AG09309 (cell line): ENCODE measurements at regions not wholly inside any gene's neighbourhood (a gene's known extent, or its start where the extent isn't known, plus 50 kb on each side); places are given as distances from the start of the nearest gene placed in this dataset.

Experiments used
- DNase-seq: peaks from one replicate; pipeline ENCODE4 v3.0.0-alpha.2; 2010; ENCODE audit warnings: low read depth
- H3K4me3 ChIP-seq: 2 replicates; pipeline ENCODE4 v1.5.1; 2011; ENCODE audit warnings: mild to moderate bottlenecking, low read depth, low read length, moderate library complexity; ENCODE audit not compliant: control insufficient read depth
- TF ChIP-seq, protein P1 (sequence below): IDR thresholded peaks from 2 replicates; pipeline ENCODE4 v1.5.1; 2011; ENCODE audit warnings: mild to moderate bottlenecking, low read depth, low read length, inconsistent platforms; ENCODE audit not compliant: insufficient read depth, control insufficient read depth; ENCODE audit errors: missing control alignments

DNA sequence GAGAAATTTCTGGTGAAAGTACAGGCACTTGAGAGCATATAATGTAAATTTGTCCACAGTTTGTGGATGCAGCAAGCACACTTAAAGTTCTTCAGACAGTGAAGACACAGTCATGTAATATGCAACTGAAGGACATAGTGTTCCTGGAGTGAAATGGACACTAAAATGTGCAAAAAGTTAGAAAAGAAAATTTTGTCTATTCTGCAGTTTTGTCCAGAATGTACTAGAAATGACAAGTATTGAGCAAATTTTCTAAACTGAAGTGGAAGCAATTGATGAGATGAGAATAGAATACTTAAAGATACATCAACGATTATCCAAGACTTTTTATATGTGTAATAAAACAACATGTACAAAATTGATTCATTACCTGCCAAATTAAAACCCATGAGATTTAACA is 647.0 kb upstream of the IMPG1 start:
- DNase-seq = no peak
- TF ChIP-seq, protein P1, sequence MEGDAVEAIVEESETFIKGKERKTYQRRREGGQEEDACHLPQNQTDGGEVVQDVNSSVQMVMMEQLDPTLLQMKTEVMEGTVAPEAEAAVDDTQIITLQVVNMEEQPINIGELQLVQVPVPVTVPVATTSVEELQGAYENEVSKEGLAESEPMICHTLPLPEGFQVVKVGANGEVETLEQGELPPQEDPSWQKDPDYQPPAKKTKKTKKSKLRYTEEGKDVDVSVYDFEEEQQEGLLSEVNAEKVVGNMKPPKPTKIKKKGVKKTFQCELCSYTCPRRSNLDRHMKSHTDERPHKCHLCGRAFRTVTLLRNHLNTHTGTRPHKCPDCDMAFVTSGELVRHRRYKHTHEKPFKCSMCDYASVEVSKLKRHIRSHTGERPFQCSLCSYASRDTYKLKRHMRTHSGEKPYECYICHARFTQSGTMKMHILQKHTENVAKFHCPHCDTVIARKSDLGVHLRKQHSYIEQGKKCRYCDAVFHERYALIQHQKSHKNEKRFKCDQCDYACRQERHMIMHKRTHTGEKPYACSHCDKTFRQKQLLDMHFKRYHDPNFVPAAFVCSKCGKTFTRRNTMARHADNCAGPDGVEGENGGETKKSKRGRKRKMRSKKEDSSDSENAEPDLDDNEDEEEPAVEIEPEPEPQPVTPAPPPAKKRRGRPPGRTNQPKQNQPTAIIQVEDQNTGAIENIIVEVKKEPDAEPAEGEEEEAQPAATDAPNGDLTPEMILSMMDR = no peak
- H3K4me3 ChIP-seq = no peak overlapping the region

DNA sequence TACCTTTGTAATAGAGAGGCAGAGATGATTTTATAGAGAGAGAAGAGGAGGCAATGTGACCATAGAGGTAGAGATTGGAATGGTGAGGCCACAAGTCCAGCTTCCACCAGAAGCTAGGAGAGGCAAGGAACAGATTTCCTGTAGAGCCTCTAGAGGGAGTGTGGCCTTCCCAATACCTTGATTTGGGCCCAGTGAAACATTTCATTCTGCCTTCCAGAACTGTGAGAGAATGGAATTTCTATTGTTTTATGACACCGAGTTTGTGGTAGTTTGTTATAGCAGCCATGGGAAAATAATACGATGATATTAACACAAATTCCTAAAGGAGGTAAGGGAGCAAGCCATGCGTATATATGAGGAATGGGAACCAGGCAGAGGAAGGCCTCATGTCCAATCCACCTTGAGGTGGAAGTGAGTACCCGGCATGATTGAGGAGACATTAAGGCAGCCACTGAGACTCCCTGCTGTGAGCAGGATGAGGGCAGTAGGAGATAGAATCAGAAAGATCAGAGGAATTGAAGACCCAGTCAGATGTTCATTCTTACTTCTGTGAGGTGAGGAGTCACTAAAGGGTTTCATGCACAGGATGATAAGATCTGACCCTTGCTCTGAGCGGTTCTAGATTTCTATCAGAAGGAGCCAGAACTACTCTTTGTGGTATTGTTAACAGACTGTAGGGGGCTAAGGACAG is 636.3 kb upstream of the IMPG1 start:
- TF ChIP-seq, protein P1 = no peak
- DNase-seq = no peak
- no peak overlapping the region for H3K4me3 ChIP-seq

DNA sequence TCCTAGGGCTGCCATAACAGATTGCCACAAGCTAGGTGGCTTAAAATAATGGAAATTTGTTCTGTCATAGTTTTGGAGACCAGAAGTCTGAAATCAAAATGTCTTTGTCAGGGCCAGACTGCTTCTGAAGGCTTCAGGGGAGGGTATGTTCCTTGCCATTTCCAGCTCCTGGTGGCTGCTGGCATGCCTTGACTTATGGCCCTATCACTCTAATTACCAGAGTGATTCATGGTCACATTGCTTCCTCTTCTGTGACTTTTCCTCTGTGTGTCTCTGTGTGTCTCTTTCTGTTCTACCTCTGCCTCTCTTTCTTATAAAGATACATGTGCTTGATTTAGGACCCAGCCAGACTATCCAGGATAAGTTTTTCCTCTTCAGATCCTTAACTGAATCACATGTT is 635.2 kb upstream of the IMPG1 start:
- H3K4me3 ChIP-seq = no peak overlapping the region
- no peak for DNase-seq
- TF ChIP-seq, protein P1 = no peak

DNA sequence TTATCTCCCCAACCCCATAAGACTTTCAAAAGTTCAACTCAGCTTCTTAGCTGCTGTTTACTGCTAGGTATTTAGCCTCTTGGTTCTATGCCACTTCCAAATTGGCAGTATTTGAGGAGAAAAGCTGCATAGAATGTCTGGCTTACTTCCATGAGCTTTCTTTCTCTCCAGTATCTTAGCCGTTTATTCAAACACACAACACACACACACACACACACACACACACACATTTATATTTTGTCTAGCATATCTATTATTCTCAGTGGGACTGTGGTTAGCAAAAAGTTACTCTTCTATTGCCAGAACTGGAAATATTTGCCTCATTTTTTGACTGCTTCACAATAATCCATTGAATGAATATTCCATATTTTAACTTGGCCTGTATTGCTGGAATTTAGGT is 634.2 kb upstream of the IMPG1 start:
- no peak overlapping the region for H3K4me3 ChIP-seq
- no peak for DNase-seq
- TF ChIP-seq, protein P1 = no peak

DNA sequence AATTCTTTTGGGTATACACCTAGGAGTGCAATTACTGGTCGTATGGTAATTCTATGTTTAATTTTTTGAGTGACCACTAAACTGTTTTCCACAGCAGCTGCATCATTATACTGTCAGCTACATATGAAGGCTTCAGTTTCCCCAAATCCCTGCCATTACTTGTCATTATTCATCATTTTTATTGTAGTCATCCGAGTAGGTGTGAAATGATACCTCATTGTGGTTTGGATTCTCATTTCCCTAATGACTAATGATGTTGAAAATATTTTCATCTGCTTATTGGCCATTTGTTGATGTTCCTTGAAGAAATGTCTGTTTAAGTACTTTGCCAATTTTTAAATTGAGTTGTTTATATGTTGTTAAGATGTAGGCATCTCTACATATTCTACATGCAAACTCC is 633.6 kb upstream of the IMPG1 start:
- no peak for DNase-seq
- H3K4me3 ChIP-seq = no peak overlapping the region
- TF ChIP-seq, protein P1 = no peak

DNA sequence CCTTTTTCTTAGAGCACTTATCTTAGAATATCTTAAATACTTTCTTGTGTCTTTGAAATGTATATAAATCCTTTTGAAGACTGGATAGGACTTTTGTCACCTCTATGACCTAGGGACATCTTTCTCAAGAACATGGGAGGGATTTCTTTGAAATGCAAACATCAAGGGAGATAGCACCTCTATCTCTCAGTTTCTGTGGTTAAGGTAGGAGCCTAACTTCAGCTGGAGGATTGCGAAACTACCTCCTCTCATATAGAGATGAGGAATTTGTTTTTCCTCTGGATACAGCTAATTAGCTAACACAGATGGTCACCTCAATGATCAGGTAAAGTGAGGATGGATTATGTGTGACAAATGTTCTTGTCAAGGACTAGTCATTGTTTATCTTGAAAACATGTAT is 631.3 kb upstream of the IMPG1 start:
- DNase-seq = no peak
- TF ChIP-seq, protein P1 = no peak
- H3K4me3 ChIP-seq = no peak overlapping the region
